HG02938 (cell line): ENCODE measurements at regions not wholly inside any gene's neighbourhood (a gene's known extent, or its start where the extent isn't known, plus 50 kb on each side); places are given as distances from the start of the nearest gene placed in this dataset.
A peak's percentile ranks its signal among the peaks of the same experiment; 100 is the strongest.
"Not testable (repeated sequence)": the region's sequence is repeated elsewhere in the genome, so short reads cannot be mapped to it uniquely, and the experiment has no call there.

ENCODE experiments used
- ATAC-seq: cut with Tn5 transposase; IDR thresholded peaks from one replicate; pipeline ENCODE4 v1.9.1; 2021; ENCODE audit warnings: mild to moderate bottlenecking, moderate library complexity; ENCODE audit not compliant: unreplicated experiment

DNA sequence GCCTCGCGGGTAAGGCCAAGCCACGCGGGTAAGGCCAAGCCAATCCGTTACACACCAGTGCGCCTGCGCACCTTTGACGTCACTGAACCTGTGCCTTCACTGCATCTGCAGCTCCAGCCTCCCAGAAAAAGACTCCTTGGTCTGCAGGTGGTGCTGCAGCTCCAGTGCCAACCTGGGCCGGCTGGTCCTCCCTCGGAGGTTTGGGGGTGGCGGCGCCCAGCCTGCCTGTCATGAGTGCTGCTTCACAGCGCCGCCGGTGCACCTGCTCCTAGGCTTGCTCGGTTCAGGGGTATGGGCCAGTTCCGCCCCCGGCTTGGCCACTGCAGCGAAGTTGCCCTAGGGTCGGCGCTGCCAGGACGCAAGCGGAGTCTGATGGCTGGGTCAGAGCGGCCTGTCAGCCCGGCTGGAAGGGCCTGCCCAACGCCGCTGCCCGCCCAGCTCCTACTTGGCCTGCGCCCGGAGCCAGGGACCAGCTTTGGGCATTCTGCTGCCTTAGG lies 146.6 kb downstream of the USP22 start:
- no peak for ATAC-seq

DNA sequence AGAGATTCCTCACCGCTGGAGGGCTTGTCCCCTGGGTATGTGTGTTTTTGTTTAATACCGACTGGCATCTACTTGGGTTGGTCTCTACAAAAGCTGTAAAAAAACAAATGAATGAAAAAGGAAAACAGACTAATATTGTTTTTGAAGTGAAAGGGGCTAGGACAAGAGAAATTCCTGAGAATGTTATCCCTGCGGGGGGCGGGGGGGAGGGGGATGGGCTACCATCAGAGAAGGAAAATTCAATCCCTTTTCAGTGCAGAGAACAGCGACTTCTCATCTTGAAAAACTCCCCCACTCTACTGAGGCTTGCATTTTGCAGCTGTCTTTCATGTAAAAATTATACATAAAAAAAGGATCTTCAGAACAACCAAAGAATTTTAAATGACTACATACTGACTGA lies 144.1 kb downstream of the USP22 start:
- ATAC-seq = not testable (repeated sequence)

DNA sequence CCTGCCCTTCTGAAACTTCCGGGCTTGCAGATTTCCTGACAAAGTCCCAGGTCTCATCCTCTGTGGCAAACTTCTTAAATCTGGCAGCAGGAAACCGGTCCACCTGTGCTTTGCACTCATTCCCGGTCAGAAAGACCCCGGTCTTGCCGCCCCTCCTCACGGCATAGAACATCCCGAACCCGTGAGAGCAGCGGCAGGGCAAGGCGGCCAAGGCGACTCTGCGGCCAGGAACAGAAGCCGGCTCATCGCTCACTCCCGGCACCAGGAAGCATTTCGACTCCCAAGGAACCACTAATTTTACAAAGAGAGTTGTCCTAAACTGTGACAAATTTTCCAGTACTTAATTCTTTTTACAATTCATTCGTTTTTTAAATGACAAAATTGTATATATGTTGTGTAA lies 140.3 kb downstream of the USP22 start:
- not testable (repeated sequence) for ATAC-seq

DNA sequence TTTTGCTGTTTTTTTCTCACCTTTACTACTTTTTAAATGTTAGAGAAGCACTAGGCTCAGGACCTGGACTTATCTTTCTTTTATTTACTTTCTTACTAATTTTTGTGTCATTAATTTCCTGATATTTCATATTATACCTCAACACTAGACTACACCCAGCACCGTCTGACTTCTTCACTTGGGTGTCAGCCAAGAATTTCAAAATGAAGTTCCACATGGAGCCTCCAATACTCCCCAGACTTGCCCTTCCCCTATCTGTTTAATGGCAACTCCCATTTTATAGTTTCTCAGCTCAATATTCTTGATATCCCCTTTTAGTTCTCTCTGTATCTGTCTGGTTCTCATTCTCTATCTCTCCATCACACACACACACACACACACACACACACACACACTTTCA lies 139.3 kb downstream of the USP22 start:
- ATAC-seq = not testable (repeated sequence)

DNA sequence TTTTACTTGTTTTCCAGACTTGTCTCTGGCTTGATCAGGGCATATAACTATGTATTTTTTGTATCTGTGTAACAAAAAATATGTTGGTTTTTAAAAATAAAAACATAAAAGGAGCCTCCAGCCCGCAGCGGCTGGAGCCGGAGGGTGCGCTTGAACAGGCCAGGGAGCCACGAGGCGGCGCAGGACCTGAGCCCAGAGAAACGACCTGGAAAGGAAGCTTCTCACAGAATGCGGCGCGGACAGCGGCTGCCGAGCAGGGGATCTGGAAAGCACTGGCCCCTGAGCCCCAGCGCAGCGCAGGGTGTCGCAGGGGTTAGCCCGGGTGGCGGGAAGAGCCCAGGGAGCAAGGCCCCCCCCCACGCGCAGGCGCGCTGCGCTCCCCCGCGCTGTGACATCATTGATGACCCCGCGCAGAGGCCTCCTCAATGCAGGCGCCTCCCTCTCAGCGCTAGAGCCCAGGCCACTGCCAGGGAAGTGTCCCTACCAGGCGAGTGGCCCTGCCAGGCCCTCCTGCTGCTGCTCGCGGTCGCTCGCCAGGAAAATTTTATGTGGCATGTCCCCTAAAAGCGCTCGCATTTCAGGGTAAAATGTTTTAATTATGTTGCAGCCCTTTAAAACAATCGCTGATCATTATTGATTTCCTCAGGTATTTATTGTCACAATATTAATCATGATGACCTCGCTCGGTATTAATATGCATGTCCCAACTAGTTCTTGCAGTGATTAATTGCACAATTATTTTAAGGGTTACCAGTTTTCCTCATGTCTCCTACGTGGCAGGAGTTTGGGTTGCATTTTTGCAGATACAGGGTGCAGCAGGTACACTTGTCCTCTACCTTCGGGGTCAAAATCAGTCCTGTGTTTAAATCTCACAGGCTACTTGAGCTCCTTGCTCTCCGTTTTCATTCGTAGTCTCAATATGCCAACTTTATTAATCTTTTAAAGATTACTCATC lies 134.2 kb downstream of the USP22 start:
- peak; percentile 58 for ATAC-seq

DNA sequence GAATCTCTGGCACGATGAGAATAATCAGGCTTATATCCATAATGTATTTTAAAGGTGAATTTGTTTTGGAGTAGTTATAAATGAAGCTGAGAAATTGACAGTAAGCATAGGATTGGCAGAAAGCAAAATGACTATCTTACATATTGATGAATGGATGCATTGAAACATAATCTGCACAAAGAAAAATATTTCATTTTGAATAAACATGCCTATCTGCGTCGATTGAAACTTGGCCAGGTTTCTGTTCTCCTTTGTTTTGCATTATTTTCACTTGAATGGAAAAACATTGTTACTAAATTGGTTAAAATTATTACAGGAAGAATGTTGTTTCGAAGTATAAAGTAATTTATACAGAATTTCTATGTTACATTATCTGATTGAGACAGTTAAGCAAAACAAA lies 128.2 kb downstream of the USP22 start:
- no peak for ATAC-seq

DNA sequence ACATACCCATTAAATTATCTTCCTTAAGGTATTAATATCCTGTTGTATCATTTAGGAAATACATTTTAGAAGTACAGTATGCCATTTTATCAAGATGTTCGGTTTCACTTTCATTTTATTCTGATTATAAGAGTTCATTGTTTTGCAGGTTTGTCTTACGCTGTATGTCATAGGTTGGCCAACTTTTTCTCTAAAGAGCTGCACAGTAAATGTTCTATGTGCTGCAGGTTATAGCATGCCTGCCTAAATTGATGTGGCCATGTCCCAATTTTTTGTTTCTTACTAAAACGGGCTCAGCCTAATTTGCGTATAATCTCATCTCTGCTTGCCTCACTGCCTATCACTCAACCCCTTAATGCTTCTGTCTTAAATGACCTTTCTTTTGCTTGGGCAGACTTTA lies 126.4 kb downstream of the USP22 start:
- no peak for ATAC-seq

DNA sequence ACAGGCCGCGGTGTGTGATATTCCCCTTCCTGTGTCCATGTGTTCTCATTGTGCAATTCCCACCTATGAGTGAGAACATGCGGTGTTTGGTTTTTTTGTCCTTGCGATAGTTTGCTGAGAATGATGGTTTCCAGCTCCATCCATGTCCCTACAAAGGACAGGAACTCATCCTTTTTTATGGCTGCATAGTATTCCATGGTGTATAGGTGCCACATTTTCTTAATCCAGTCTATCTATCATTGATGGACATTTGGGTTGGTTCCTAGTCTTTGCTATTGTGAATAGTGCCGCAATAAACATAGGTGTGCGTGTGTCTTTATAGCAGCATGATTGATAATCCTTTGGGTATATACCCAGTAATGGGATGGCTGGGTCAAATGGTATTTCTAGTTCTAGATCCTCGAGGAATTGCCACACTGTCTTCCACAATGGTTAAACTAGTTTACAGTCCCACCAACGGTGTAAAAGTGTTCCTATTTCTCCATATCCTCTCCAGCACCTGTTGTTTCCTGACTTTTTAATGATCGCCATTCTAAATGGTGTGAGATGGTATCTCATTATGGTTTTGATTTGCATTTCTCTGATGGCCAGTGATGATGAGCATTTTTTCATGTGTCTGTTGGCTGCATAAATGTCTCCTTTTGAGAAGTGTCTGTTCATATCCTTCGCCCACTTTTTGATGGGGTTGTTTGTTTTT lies 125.1 kb downstream of the USP22 start:
- ATAC-seq = not testable (repeated sequence)

DNA sequence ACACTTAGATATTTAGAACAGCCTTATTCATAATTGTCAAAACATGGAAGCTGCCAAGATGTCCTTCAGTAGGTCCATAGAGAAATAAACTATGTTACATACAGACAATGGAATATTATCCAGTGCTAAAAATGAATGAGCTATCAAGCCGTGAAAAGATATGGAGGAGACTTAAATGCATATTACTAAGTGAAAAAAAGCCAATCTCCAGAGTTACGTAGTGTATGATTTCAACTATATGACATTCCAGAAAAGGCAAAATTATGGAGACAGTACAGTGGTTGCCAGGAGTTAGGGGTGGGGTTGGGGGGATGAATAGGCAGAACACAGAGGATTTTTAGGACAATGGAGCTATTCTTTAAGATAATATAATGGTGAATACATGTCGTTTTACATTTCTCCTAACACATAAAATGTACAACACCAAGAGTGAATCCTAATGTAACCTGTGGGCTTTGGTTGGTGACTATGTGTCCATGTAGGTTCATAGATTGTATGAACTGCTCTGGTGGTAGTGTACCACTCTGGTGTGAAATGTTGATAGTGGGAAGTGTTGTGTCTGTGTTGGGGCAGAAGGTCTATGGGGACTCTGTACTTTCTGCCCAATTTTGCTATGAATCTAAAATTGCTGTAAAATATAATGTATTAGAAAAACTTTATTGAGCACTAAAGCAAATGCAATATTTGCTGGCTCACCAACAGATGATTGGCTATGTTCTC lies 122.6 kb downstream of the USP22 start:
- no peak for ATAC-seq

DNA sequence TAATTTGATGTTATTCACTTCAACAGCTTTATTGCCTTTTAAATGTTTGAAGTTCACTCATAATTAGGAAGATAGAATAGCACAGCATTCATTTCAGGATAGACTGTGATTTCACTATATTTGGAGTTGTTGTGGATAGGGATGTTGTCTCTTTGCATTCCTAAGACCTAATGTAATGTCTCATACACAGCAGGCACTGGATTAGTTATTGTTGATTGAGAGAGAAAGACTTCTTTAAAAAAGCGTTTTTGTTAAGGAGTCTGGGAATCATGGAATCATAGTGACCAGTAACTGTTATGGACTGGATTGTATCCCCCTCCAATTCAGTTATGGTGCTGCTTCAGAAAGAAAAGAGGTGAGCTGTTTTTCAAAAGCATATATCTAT lies 122.0 kb downstream of the USP22 start:
- no peak for ATAC-seq

DNA sequence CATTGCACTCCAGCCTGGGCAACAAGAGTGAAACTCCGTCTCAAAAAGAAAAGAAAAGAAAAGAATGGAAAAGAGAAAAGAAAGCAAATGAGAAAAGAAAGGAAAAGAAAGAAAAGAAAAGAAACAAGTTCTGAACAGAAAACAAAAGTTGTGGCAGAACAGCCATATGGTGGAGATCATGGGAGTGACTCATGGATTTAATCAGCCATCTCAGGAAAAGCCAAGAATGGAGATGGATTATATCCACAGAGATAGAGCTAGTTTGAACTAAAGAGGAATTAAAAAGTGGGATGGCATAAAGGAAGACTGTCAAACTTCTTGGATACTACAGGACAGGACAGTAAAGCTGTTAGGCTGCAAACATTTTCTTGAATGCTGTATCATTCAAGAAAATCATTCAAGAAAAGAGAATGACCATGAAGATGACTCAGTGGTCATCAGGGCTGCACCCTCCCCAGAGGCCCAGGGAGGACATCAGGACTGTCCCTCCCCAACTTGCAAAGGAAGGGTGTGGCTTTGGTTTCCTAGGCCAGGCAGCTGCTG lies 120.6 kb downstream of the USP22 start:
- ATAC-seq = no peak

DNA sequence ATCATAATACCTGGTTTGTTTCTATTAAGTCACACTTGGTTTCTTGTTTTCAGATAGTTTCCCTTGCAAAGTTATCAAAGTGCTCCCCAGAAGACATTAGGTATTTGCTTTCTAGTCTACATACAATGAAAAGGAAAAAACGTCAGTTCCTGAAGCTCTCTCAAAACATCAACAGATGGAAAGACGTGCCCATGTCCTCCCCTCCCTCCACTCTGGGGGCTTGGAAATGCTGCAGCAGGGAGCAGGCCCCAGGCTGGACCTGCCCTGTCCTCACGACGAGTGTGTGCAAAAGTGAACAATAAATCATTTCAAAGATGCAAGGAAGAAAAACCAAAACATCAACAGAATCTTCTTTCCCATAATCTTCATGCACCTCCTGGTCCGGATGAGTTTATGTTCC lies 118.5 kb downstream of the USP22 start:
- ATAC-seq = no peak

DNA sequence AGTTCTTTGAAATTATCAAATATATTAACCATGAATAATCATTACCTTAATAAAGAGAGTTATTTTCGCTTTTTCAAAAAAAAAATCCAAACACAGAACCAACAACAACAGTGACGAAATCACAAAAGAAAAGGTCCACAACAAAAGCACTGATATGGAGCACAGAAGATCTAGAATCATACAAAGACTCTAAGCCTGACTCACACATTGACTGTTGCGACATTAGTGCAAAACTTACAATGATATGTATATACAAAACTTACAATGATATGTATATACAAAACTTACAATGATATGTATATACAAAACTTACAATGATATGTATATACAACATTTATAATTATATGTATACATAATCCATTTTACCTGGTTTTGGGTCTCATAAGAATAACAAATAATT lies 117.7 kb downstream of the USP22 start:
- no peak for ATAC-seq

DNA sequence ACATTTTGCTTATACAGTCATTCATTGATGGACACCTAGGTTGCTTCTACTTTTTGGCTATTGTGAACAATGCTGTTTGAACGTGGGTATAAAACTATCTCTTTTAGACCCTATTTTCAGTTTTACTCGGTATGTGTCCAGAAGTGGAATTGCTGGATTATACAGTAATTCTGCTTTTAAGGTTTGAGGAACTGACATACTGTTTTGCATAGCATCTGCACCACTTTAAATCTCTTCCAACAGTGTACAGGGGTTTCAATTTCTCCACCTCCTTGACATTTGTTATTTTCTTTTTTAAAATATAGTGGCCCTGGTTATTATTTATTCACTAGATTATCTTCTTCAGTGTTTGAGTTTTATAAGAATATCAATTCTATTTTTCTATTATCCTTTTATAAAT lies 116.9 kb downstream of the USP22 start:
- ATAC-seq = no peak

DNA sequence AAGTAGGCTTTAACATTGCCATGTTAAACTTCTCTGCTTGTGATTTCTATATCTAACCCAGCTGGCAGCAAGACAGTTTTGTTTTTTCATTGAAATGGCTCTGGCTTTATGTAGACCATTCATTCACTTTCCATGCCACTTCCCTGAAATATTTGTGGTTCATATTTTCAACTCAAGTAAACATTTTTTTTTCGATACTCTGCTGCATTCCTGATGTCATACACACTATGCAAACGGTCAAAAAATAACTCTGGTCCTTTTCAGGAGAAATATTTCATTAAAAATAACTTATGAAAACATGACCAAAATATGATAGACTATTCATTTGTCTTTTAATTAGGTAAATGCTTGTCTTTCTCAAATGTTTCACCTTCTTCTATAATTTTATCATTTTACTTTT lies 116.3 kb downstream of the USP22 start:
- ATAC-seq = no peak

DNA sequence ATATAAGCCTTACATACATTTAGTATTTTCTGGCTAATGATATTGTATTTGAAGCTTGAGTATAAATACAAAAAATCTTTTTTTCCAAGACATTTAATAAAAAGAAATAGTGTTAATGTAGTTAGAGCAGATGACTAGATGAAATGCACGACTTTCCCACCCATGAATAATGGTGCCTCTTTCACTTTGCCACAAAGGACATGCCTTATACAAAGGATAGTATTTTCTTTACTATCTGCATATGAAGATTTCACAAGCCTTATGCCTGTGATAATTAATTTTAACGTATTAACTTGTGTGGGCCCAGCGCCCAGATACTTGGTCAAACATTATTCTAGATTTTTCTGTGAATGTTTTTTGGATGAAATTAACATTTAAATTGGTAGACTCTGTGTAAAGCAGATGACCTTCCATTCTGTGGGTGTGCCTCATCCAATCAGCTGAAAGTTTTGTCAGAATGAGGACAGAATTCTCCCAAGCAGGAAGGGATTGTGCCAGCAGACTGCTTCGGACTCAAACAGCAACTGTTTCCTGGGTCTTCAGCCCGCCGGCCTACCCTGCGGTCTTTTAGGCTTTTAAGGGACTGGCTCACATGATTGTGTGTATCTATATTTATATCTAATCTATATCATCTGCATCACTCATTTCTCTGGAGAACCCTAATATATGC lies 115.4 kb downstream of the USP22 start:
- no peak for ATAC-seq

DNA sequence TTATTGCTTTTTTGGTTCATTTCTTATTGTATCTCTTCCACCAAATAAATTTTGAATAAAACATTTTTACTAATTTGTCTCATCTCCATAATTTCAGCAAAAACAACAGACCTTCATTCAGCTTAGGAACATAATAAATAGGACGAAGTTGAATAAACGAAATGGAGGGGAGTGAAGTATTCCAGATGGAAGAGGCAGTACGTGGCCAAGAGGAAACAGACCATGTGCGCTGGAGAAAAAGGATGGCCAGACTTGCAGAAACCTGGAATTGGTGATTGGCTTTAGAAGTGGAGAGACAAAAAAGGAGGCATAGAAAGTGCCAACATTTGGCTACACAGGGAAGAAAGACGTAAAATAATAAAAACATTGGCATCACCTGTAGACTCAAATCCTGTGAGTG lies 113.5 kb downstream of the USP22 start:
- ATAC-seq = no peak

DNA sequence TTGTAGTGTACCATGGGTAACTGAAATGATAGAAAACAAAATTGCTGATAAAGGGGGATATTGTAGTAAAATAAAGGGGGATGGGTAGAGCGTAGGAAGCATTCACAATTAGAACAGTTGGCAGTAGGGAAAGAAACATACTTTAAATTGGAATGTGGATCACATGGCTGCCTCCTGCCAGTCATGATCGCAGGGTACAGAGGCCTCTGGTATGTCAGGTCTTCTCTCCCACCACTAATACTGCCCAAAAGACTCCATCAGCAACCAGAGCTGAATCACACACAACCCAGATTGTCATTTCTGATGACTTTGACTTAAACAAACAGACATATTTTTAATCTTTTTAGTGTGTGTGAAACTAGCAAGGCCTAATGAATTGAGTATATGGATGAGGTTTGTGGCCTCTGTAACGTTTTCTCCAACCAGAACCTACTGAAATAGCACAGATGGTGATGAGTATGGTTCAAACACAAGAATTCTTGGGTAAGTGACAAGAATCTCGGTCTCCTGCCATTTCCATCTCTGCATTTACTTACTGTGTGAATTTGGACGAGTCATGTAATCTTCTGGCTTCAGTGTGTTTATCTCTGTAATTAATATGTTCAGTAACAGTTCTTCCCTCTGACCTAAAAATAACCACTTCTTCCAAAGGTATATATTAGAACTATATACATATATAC lies 112.6 kb downstream of the USP22 start:
- ATAC-seq = no peak

DNA sequence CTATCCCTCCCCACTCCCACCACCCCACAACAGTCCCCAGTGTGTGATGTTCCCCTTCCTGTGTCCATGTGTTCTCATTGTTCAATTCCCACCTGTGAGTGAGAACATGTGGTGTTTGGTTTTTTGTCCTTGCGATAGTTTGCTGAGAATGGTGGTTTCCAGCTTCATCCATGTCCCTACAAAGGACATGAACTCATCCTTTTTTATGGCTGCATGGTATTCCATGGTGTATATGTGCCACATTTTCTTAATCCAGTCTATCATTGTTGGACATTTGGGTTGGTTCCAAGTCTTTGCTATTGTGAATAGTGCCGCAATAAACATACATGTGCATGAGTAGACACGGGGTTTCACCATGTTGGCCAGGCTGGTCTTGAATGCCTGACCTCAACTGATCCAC lies 109.8 kb downstream of the USP22 start:
- not testable (repeated sequence) for ATAC-seq

DNA sequence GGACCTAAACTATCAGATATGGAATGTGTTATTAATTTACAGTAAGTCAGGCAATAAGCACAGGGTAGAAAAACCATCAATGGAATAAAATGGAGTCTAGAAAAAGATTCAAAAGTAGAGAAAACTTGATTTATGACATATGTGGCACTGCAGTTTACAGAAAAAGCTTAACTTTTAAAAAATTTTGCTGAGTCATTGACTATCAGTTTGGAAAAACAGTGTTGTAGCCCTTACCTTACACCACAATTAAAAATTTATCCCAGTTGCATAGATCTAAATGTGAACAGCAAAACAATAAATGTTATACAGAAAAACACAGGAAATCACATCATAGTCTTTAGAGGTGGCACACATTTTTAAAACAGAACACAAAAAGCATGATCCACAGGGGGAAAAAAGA lies 108.5 kb downstream of the USP22 start:
- no peak for ATAC-seq
